NCI-H460 (cell line): ENCODE measurements at regions not wholly inside any gene's neighbourhood (a gene's known extent, or its start where the extent isn't known, plus 50 kb on each side); places are given as distances from the start of the nearest gene placed in this dataset.
"Not testable (repeated sequence)": the region's sequence is repeated elsewhere in the genome, so short reads cannot be mapped to it uniquely, and the experiment has no call there.

Experiments used
- DNase-seq: peaks from one replicate; pipeline ENCODE4 v3.0.0-alpha.2; 2016; ENCODE audit warnings: low read depth; ENCODE audit errors: extremely low read depth

GRCh38 chr7:109864230-109864629 is 1226.7 kb upstream of the LRRN3 start:
- no peak for DNase-seq

- DNase-seq, result no peak
These were observed 1222.6 kb upstream of the LRRN3 start for GRCh38 chr7:109868215-109868860.

GRCh38 chr7:109873296-109873695 is 1217.6 kb upstream of the LRRN3 start:
- no peak for DNase-seq

- no peak for DNase-seq
These were observed 1211.6 kb upstream of the LRRN3 start for GRCh38 chr7:109879287-109879828.

- DNase-seq, result no peak
These were observed 1200.3 kb upstream of the LRRN3 start for GRCh38 chr7:109890622-109891021.

GRCh38 chr7:109893231-109893630 is 1197.7 kb upstream of the LRRN3 start:
- DNase-seq, result peak; percentile 41

GRCh38 chr7:109895536-109895935 is 1195.4 kb upstream of the LRRN3 start:
- no peak for DNase-seq

GRCh38 chr7:109901926-109902325 is 1189.0 kb upstream of the LRRN3 start:
- DNase-seq, result no peak

GRCh38 chr7:109905368-109906065 is 1185.4 kb upstream of the LRRN3 start:
- DNase-seq, result not testable (repeated sequence)

- no peak for DNase-seq
These were observed 1175.3 kb upstream of the LRRN3 start for GRCh38 chr7:109915670-109916069.

- DNase-seq, result no peak
These were observed 1164.2 kb upstream of the LRRN3 start for GRCh38 chr7:109926738-109927137.

GRCh38 chr7:109930049-109930448 is 1160.9 kb upstream of the LRRN3 start:
- DNase-seq, result no peak

GRCh38 chr7:109939207-109939606 is 1151.7 kb upstream of the LRRN3 start:
- DNase-seq, result no peak

- no peak for DNase-seq
These were observed 1145.0 kb upstream of the LRRN3 start for GRCh38 chr7:109945820-109946518.

- no peak for DNase-seq
These were observed 1140.7 kb upstream of the LRRN3 start for GRCh38 chr7:109950256-109950655.

GRCh38 chr7:109950821-109951564 is 1139.9 kb upstream of the LRRN3 start:
- DNase-seq, result no peak

- no peak for DNase-seq
These were observed 1139.4 kb upstream of the LRRN3 start for GRCh38 chr7:109951565-109951928.

- DNase-seq, result no peak
These were observed 1134.9 kb upstream of the LRRN3 start for GRCh38 chr7:109955986-109956385.

GRCh38 chr7:109956916-109957315 is 1134.0 kb upstream of the LRRN3 start:
- DNase-seq, result no peak

- DNase-seq, result no peak
These were observed 1127.2 kb upstream of the LRRN3 start for GRCh38 chr7:109963741-109964140.

- DNase-seq, result peak; percentile 39
These were observed 1126.1 kb upstream of the LRRN3 start for GRCh38 chr7:109964780-109965179.
